CMK (cell line): ENCODE measurements at regions not wholly inside any gene's neighbourhood (a gene's known extent, or its start where the extent isn't known, plus 50 kb on each side); places are given as distances from the start of the nearest gene placed in this dataset.
"Not testable (repeated sequence)": the region's sequence is repeated elsewhere in the genome, so short reads cannot be mapped to it uniquely, and the experiment has no call there.

Experiments used
- DNase-seq: peaks from one replicate; pipeline ENCODE4 v3.0.0-alpha.2; 2010; ENCODE audit warnings: low read depth

- DNase-seq, result no peak
These were observed 57.9 kb downstream of the GPR101 start for GRCh38 chrX:136975684-136976470.

GRCh38 chrX:136967966-136968365 is 65.8 kb downstream of the GPR101 start:
- DNase-seq, result no peak

- DNase-seq, result no peak
These were observed 69.8 kb downstream of the GPR101 start for GRCh38 chrX:136963973-136964372.

GRCh38 chrX:136961594-136962135 is 72.1 kb downstream of the GPR101 start:
- no peak for DNase-seq

- no peak for DNase-seq
These were observed 74.4 kb upstream of the RBMX start for GRCh38 chrX:136954930-136955329.

GRCh38 chrX:136953867-136954787 is 73.6 kb upstream of the RBMX start:
- peak; percentile 39 for DNase-seq

GRCh38 chrX:136950211-136950610 is 69.7 kb upstream of the RBMX start:
- DNase-seq, result no peak

GRCh38 chrX:136941396-136942337 is 61.1 kb upstream of the RBMX start:
- DNase-seq, result no peak

GRCh38 chrX:136936183-136936549 is 55.6 kb upstream of the RBMX start:
- DNase-seq, result no peak

- DNase-seq, result not testable (repeated sequence)
These were observed 55.1 kb upstream of the RBMX start for GRCh38 chrX:136935533-136936182.

GRCh38 chrX:136934652-136935051 is 54.1 kb upstream of the RBMX start:
- not testable (repeated sequence) for DNase-seq

GRCh38 chrX:136933611-136934145 is 53.2 kb upstream of the RBMX start:
- DNase-seq, result no peak

- DNase-seq, result no peak
These were observed 51.1 kb upstream of the RBMX start for GRCh38 chrX:136931661-136932060.
